Astrocyte of the spinal cord (primary cell): ENCODE measurements at regions not wholly inside any gene's neighbourhood (a gene's known extent, or its start where the extent isn't known, plus 50 kb on each side); places are given as distances from the start of the nearest gene placed in this dataset.
"Not testable (repeated sequence)": the region's sequence is repeated elsewhere in the genome, so short reads cannot be mapped to it uniquely, and the experiment has no call there.

ENCODE experiments used
- DNase-seq: peaks from one replicate; pipeline ENCODE4 v3.0.0; 2011; ENCODE audit warnings: low read depth, low spot score
- H3K4me3 ChIP-seq: 2 replicates; pipeline ENCODE4 v1.5.1; 2011; ENCODE audit warnings: low read depth, mild to moderate bottlenecking, low read length, moderate library complexity
- in situ Hi-C: cut with HindIII; loops from 2 replicates; pipeline ENCODE4 v1.10.0; 2017; ENCODE audit warnings: low sequenced_read_pairs
- TF ChIP-seq, protein P1 (sequence below): IDR thresholded peaks from 2 replicates; pipeline ENCODE4 v1.5.1; 2012; ENCODE audit warnings: low read depth, mild to moderate bottlenecking, low read length, inconsistent platforms

DNA sequence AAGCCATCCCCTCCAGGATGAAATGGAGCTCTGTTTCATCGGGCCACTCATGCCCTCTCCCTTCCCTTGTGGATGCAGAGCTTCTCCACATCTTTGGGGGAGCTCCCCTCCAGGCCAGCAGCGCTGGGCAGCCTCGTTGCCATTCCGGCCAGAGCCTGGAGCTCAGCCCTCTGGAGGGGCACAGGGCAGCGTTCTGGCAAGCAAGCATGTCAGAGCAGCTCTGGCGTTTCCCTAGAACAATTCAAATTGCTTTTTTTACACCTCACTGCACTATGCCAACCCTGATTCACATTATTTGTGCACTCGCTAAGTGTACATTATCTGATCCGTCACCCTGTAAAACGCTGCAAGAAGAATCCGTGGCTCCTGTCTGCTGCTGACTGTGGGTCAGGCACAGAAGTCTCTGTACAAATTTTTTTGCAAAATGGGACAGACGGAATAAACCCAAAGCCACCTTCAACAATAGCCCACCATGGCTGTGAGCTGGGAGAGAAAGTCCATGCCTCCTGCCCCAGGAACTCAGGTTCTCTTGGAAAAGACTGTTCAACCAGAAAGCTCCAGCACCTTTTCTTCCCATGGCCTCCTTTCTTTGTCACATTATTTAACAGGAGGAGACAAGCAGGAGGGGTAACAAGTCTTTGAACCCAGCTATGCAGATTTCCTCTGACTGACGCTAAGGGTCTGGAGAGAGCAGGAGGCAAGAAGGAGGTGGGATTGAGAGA, 139.5 kb upstream of the CADM1 start:
- no peak overlapping the region for H3K4me3 ChIP-seq
- DNase-seq: no peak
- TF ChIP-seq, protein P1, sequence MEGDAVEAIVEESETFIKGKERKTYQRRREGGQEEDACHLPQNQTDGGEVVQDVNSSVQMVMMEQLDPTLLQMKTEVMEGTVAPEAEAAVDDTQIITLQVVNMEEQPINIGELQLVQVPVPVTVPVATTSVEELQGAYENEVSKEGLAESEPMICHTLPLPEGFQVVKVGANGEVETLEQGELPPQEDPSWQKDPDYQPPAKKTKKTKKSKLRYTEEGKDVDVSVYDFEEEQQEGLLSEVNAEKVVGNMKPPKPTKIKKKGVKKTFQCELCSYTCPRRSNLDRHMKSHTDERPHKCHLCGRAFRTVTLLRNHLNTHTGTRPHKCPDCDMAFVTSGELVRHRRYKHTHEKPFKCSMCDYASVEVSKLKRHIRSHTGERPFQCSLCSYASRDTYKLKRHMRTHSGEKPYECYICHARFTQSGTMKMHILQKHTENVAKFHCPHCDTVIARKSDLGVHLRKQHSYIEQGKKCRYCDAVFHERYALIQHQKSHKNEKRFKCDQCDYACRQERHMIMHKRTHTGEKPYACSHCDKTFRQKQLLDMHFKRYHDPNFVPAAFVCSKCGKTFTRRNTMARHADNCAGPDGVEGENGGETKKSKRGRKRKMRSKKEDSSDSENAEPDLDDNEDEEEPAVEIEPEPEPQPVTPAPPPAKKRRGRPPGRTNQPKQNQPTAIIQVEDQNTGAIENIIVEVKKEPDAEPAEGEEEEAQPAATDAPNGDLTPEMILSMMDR: no peak
- in situ Hi-C loops: no loop called here

DNA sequence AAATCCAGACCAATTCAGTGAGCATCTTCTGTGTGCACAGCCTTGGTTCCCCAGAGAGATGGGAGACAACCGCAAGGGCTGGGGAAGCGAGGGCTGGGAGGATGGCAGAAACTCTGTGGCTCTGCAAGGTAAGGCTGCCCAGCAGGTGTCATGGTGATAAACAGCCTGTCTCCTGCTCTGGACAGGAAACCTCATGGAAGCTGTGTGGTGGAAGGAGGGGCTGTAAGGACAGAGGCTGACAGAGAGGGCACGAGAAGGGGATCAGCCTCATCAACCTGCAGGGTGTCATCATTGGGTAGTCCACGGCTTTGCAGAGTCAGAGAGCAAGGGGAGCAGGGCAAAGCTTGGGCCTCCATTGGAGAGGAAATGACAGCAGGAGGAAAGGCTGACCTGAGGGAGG, 138.4 kb upstream of the CADM1 start:
- no peak overlapping the region for H3K4me3 ChIP-seq
- TF ChIP-seq, protein P1: no peak
- no peak for DNase-seq
- in situ Hi-C loops: no loop called here

- no peak for DNase-seq
- TF ChIP-seq, protein P1: no peak
- H3K4me3 ChIP-seq: no peak overlapping the region
- in situ Hi-C loops: no loop called here
Observed at GRCh38 chr11:115637599-115638241, 133.5 kb upstream of the CADM1 start.

DNA sequence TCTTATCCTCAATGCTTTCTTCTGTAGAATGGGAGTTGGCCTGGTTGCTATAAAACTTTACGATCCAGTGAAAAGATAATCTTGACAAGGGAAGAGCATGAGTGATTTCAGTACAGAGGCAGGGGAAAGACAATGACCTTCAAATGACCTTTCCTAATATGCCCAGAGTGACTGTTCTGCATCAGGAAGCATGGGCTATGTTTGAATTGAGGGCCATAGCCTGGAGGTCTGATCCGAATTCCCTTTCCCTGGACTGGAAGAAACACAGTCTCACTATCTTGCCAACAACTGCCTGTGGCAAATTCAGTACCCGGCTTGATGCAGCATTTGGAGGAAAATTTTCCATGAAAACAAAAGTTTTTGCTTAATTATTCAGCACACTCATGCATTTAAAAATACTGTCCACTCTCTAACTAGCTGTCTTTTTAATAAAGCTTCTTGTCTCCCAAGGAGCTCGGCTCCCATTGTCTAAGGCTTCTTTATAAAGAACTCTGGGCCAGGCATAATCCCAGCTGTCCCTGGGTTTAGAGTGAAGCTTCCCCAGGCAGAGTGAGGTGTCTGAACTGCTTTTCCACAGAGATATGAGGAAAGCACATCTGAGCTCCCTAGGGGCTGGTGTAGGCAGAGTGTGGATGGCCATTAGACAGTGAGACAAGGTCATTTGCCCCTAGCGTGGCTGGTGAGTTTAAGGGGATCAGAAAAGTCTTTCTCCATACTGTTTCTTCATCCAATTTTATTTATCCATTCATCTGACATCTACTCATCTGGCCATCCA, 132.7 kb upstream of the CADM1 start:
- no peak for DNase-seq
- TF ChIP-seq, protein P1: no peak
- in situ Hi-C loops: no loop called here
- no peak overlapping the region for H3K4me3 ChIP-seq

DNA sequence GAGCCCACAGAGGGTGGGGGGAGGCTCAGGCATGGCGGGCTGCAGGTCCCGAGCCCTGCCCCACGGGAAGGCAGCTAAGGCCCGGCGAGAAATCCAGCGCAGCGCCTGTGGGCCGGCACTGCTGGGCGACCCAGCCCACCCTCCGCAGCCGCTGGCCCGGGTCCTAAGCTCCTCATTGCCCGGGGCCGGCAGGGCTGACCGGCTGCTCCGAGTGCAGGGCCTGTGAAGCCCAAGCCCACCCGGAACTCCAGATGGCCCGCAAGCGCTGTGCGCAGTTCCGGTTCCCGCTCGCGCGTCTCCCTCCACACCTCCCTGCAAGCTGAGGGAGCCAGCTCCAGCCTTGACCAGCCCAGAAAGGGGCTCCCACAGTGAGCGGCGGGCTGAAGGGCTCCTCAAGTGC, 129.8 kb upstream of the CADM1 start:
- DNase-seq, in situ Hi-C loops: not testable (repeated sequence)

GRCh38 chr11:115632061-115632460, 127.8 kb upstream of the CADM1 start:
- in situ Hi-C loops: no loop called here
- DNase-seq: no peak
- TF ChIP-seq, protein P1: no peak
- no peak overlapping the region for H3K4me3 ChIP-seq

More for the DNA sequence above, 129.8 kb upstream of the CADM1 start:
- H3K4me3 ChIP-seq: not testable (repeated sequence)

DNA sequence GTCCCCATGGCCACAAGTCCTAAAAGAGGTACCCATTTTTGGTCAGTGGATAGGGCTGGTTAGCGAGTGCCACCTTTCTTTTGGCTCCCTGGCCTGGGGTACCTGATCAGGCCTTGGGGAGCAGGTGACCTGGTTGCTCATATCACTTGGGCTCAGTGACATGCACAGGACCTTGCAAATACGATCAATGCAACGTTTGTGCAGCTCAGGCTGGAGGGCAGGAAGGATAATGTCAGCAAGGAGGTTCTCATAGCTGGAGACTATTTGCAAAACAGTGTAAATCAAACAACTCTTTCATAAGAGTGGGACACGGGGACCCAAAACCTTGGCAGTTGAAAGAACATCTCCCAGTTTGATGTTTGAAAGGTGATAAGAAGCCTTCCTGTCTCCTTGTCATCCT, 127.4 kb upstream of the CADM1 start:
- TF ChIP-seq, protein P1: no peak
- H3K4me3 ChIP-seq: no peak overlapping the region
- in situ Hi-C loops: no loop called here
- no peak for DNase-seq
